ENCODE measurements at regions not wholly inside any gene's neighbourhood (a gene's known extent, or its start where the extent isn't known, plus 50 kb on each side); places are given as distances from the start of the nearest gene placed in this dataset.

GRCh38 chr16:73274140-73274539 is 226.2 kb upstream of the ZFHX3 start:
- TF ChIP-seq CTCF (IDR thresholded peaks at IDR 0.05) = no peak
- no peaks in the 10 kb centered on the region for H3K27me3 ChIP-seq
- H3K9me3 ChIP-seq = no peaks in the 10 kb centered on the region
- no peak overlapping the region for H3K4me3 ChIP-seq
- H3K36me3 ChIP-seq = no peaks in the 10 kb centered on the region
- no peak for DNase-seq (ENCODE audit: low spot score)
- no peaks in the 10 kb centered on the region for H3K4me1 ChIP-seq
- no peak overlapping the region for H3K27ac ChIP-seq

- Histone ChIP-seq H3K9me3 (no peaks in the 10 kb centered on the region), H3K27ac (no peak overlapping the region), H3K4me3 (no peak overlapping the region), H3K27me3 (no peaks in the 10 kb centered on the region), H3K4me1 (no peaks in the 10 kb centered on the region), H3K36me3 (no peaks in the 10 kb centered on the region)
- DNase-seq (ENCODE audit: low spot score) = no peak
- no peak for TF ChIP-seq CTCF (IDR thresholded peaks at IDR 0.05)
These were observed 220.6 kb upstream of the ZFHX3 start for GRCh38 chr16:73268366-73268993.

GRCh38 chr16:73265935-73266334 is 218.0 kb upstream of the ZFHX3 start:
- Histone ChIP-seq H3K27ac (no peak overlapping the region), H3K4me1 (no peaks in the 10 kb centered on the region), H3K36me3 (no peaks in the 10 kb centered on the region), H3K27me3 (no peaks in the 10 kb centered on the region), H3K9me3 (no peaks in the 10 kb centered on the region), H3K4me3 (no peak overlapping the region)
- no peak for DNase-seq (ENCODE audit: low spot score)
- TF ChIP-seq CTCF (IDR thresholded peaks at IDR 0.05) = no peak

- Histone ChIP-seq H3K4me3 (no peak overlapping the region), H3K4me1 (no peaks in the 10 kb centered on the region), H3K27me3 (no peaks in the 10 kb centered on the region), H3K36me3 (no peaks in the 10 kb centered on the region), H3K9me3 (no peaks in the 10 kb centered on the region), H3K27ac (no peak overlapping the region)
- TF ChIP-seq CTCF (IDR thresholded peaks at IDR 0.05) = no peak
- no peak for DNase-seq (ENCODE audit: low spot score)
These were observed 217.4 kb upstream of the ZFHX3 start for GRCh38 chr16:73265124-73265837.

GRCh38 chr16:73262931-73263330 is 215.0 kb upstream of the ZFHX3 start:
- Histone ChIP-seq H3K9me3 (no peaks in the 10 kb centered on the region), H3K36me3 (no peaks in the 10 kb centered on the region), H3K27me3 (no peaks in the 10 kb centered on the region), H3K27ac (no peak overlapping the region), H3K4me1 (no peaks in the 10 kb centered on the region), H3K4me3 (no peak overlapping the region)
- DNase-seq (ENCODE audit: low spot score) = no peak
- no peak for TF ChIP-seq CTCF (IDR thresholded peaks at IDR 0.05)
